DMS153 treated with DMSO at 0.1 percent for 48 hours (cell line): ENCODE measurements at regions not wholly inside any gene's neighbourhood (a gene's known extent, or its start where the extent isn't known, plus 50 kb on each side); places are given as distances from the start of the nearest gene placed in this dataset.
"Not testable (repeated sequence)": the region's sequence is repeated elsewhere in the genome, so short reads cannot be mapped to it uniquely, and the experiment has no call there.

Experiments
- DNase-seq: peaks from one replicate; lab custom pipeline; 2025; ENCODE audit not compliant: unreplicated experiment; lab: John Stamatoyannopoulos, UW

DNA sequence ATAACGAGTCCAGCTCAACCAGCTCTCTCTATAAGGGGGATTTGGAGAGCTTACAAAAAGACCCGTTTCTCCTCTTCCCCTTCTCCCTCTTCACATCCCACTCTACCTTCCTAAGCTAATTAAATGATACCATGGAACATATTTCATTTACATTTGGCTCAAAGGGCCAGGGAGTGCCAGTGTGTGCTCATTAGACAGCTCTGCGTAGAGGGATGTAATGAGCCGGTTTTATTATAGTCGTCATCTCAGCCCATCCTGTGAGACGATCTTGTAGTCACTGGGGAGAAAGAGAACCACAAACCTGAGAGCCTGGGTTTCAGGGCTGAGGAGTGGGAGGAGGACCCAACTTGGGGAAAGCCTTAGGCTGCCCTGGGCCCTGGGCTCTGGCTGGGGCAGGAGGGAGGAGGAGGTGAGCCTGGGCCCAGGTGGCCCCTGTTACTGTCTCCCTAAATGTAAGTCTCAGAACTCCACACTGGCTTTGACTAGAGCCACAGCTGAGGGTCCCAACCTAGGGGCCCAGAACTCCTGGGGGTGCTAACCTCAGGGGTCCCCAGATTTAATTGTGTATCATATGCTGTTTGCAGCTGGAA lies 354.6 kb downstream of the MATN1 start:
- no peak for DNase-seq

DNA sequence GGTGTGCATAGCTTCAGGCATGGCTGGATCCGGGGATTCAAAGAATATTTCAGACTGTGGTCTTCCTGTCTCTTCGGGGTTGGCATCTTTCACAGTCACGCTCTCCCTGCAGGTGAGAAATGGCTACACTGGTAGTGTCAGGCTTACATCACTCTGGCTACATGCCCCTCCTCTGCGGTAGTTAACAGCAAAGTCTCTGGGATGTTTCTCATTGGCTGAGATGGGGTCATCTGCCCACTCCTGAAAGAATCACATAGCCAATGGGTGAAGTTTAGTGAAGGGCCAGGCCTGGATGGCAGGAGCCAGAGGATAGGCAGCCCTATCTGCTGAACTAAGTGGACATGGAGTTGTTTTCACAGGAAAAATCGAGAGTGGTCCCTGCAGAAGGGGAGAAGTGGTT lies 356.5 kb downstream of the MATN1 start:
- DNase-seq = no peak

DNA sequence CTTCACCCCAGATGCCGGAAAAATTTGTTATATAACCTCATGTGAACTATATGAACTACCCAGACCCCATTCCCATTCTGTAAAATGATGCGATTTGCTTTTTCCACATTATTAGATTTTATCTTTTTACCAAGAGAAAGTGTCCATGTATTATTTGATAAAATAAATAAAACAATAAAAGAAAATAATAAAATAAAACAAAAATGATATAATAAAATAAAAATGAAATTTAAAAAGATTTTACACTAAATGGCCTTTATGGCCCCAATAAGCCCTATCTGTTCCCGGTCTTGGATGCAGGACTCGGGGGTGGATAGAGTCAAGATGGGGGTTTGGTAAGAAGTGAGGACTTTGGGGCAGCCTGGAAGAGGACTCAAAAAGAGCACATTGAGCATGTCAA lies 357.2 kb downstream of the MATN1 start:
- DNase-seq = no peak

DNA sequence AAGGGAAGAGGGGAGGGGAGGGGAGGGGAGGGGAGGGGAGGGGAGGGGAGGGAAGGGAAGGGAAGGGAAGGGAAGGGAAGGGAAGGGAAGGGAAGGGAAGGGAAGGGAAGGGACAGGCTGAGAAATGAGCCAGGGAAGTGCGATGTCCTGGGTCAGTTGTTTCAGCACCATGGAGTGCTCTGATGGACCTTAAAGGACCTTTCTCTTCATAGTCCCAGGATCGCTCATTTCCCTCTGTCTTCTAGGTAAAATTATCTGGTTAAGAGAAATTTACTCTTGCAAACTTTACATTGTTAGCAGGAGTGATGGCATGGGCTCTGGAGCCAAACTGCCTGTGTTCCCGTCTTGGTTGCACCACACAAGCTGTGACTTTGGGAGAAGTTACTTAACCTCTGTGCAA lies 357.8 kb downstream of the MATN1 start:
- no peak for DNase-seq

DNA sequence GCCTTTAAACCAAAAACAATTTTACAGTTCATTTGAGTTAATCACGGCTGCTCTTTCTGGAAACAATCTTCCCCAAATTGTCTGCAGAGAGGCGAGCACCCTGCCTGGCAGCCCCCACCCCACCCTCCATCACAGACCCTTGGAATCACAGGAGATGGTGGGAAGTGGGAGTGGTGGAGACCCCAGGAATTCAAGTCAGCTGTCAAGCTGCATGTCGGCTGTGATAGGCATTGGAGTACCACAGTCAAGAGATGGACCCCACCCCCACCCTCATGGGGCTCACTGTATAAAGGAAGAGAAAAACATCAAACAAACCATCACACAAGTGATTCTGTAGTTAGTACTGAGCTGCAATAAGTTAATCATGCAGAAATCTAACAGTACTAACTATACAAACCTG lies 360.4 kb downstream of the MATN1 start:
- no peak for DNase-seq

DNA sequence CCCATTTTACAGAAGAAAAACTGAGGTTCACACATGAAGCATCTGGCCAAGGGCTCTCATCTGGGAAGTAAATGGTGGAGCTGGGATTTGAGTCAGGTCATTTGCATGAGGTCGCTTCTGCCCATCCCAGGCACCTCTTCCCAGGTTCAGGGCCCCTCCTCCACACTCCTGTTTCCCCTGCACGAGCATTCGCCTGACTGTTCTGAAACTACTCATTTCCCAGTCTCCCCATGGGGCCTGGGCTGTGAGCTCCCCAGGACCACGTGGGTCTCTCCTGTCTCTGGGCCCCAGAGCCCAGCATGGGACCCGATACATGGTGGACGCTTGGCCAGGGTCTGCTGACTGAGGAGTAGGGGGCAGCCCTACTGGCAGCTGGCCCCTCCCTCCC lies 360.8 kb downstream of the MATN1 start:
- DNase-seq = no peak

DNA sequence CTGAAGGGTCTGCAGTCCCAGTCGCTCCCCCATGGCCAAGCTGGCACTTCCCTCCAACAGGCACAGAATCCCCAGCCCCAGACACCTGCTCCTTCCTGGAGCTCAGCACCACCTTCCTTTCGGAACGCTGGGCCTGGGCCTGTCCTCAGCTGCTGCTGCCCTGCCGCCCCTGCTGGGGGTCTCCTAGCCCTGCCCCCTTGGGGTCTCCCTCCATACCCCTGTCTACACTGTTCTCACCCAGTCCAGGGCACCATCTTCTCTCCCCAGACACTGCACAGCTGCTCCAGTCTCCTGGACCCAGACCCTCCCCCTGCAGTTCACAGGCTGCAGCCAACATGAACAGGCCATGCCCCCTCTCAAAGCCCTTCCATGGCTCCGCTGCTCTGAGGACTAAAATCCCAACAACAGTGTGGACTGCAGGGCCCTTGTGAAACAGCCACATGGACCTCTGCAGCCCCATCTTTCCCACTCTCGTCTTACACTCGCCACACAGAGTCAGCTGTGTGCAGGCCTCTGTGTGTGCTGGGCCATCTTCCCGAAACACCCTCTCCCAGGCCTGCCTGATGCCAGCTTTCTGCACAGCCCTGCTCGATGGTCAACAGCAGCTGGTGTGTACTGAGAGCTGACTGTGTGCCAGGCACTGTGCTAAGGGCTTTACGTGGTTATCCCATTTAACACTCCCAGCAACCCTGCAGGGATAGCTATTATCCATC lies 361.3 kb downstream of the MATN1 start:
- DNase-seq = not testable (repeated sequence)

DNA sequence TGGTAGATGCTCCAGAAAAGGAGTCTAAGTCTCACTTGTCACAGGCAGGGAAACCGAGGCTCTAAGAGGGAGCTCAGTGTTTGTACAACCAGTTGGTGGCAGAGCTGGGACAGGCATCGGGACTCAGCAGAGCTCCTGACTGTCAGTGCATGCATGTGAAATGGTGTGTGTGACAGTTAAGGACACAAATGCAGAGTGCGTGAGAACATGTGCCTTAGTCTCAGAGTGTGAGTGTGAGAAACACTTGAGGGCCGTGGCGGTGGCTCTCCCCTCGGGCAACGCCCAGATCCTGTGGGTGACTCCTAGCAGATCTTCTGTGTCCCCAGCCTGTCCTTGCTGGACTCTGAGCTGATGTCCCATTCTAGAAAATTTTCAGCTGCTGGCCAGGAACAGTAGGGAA lies 362.6 kb downstream of the MATN1 start:
- no peak for DNase-seq

DNA sequence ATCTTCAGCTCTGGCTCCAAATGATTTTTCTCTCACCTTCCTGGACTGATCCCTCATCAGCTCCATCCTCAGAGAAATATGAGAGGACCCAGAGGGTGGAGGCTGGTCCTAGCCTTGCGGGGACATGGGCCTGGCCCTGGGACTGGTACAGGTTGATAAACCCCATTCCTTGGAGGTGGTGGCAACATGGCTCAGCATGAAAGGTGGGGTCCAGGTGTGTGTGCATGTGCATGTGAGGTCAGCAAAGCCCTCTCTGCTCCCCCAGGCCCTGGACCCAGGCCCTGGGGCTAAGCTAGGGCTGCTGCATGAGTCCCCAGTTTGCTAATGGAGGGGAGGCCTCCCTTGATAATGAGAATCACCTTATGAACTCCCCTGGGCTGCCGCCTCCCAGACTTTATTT lies 363.1 kb downstream of the MATN1 start:
- DNase-seq = no peak

DNA sequence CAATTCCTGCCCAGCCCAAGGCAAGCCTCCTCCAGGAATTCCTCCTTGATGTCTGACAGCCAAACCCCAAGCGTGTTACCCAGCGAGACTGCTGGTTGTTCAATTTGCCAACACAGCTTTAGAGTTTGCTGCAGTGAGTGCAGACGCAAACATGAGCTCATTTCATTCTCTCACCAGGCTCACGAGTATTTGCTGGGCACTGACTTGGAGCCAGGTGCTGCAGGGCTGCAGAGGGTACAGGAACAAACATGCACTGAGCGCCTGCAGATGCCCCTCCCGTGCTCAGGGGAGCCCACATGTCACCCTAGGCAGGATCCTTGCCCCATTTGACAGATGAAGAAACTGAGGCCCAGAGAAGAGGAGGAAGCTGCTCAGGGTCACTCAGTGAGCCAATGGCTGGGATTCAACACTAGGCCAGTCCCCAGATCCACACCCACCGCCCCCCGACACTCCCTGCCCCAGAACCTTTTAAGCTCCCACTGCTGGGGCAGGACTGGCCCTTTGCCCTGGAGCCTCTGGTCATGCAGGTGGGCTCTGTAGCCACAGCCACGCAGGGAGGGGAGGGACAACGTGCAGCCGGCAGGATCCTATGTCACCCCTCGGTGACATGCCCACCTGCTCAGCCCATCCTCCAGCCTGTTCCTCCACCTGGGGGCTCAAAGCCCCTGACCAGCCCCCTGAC lies 363.7 kb downstream of the MATN1 start:
- DNase-seq = no peak

DNA sequence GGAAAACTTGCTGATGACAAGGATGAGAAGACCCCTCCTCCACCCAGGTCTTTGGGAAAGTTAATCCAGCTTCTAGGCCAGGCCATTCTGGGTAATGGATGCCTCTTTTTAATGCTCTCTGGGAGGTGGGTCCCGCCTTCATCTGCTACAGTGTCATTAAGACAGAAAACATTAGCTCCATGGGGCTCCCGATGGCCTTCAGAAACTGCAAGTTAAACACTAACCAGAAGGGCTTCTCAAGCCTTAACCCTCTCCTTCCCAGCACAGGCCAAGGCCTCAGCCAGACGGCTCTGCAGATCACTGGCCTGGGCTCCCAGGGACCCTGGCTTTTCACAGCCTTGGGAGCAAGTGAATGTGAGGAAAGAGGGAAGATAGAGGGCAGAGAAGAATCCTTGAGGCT lies 364.9 kb downstream of the MATN1 start:
- no peak for DNase-seq

DNA sequence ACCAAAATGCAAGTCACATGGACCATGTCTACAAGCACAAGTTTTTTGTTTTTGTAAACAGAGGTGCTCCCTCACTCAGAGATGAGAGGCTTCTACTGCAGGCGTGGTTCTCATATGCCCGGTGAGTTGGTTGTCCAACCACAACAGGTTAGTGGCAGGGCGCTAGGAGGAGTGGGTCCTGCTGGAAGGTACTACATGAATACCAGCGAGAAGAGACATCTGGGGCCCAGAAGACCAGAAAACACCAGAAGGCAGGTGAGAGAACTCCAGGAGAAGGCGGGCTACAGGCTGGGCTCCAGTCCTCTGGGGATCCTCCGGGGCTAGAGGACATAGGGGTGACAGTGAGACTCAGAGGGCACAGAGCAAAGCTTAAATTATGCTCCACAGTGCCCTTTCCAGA lies 366.5 kb downstream of the MATN1 start:
- no peak for DNase-seq

DNA sequence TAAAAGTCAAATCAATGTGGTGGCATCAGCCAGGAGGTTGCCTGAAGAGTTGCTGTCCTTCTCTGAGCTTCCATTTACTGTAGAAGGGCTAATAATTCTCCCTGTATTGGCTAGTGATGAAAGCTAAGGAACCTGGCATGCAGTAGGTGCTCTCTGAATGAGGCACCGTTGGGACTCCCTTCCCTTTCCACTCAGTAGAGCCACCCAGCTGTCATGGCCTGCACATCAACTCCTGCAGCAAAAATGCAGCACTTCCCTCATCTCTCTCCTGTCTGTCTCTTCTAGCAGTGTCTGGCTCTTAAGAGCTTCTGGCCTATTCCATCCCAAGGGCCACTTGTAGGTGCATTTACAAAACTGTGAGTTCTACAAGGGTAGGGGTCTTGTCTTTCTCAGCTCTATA lies 369.0 kb downstream of the MATN1 start:
- DNase-seq = no peak

DNA sequence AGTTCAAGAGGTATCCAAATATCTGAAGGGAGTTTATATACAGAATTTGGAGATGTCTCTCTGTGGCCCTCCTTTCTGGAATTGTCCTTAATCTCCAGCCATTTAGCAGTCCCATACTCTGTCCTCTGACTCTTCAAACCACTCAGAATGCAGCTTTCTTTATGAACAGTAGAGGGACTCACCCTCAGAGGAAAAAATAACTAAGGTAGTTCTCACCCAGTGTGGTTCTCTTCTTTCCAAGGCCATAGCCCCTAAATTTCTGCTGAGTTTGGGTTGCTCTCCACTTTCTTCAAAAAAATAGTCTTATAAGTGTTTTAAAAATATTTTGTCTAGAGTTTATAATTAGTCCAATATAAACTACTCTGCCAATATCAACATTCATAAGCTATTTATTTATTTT lies 369.7 kb downstream of the MATN1 start:
- no peak for DNase-seq

DNA sequence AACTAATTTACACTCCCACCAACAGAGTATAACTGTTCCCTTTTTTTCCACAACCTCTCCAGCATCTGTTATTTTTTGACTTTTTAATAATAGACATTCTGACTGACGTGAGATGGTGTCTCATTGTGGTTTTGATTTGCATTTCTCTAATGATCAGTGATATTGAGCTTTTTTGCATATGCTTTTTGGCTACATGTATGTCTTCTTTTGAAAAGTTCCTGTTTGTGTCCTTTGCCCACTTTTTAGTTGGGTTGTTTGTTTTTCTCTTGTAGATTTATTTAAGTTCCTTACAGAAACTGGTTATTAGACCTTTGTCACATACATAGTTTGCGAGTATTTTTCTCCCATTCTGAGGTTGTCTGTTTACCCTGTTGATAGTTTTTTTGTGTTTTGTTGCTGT lies 375.2 kb downstream of the MATN1 start:
- no peak for DNase-seq

DNA sequence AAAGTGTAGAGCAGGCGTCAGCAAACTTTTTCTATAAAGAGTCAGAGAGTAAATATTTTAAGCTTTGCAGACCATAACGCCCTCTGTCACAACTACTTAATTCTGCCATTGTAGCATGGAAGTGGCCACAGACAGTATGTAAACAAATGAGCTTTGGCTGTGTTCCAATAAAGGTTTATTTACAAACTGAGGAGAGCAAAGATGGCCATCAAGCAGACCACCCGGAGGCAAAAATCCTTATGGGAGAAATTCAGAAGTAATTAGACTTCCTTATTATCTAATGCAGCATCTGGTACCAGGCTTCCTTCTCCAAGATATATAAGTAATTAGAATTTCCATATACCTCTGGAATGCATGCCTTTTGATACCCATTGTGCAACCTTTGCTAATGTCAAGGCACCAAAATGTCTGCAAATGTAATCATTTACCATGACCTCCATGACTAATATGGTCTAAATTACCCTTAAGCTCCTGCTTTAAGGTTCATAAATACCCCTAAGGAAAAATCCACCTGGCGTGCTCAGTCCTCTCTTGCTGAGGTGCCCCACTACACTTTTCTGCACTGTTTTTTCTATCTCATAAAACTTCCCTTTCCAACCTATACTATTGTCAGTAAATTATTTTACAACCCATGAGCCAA lies 377.8 kb downstream of the MATN1 start:
- peak; percentile 39 for DNase-seq

DNA sequence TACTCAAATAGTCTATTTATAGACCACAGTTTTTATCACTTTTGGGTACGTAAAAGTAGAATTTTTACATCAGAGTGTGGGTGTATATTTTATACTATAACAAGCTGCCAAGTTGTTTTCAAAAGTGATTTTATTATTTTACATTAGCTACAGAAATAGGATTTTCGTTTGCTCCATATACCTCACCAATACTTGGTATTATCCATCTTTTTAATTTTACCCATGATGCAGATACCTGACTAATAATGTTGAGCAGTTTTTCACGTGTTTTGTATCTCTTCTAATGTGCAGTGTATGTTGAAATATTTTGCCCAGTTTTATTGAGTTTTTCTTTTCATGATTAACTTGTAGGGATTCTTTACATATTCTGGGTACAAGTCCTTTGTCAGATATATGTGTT lies 379.8 kb downstream of the MATN1 start:
- no peak for DNase-seq

DNA sequence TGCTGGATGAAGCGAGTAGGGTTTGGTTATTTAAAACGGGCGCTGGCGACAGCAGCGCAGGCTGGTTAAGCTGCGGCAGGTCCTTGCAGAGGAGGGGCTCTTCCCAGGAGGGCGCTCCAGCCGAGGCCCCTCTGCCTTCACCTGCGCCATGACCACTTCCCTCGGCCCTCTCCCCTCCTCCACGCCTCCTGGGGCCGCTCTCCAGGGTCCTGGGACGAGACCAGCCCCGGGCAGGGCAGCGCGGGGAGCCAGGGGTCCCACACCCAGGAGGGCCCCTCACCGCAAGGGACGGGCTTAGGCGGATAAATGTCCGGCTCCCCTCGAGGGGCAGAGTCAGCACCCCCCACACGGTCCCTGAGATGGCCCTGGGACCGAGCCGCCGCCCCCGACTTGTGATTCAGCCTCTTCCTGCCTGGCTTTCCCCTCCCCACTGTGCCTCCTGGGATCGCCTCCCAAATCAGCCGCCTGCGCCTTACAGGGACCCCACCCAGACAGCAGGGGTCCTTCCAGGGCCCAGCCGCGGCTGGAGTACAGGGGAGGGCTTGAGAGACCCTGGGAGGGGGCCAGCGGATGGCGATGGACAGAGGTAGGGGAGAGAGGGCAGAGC lies 380.7 kb downstream of the MATN1 start:
- DNase-seq = no peak

DNA sequence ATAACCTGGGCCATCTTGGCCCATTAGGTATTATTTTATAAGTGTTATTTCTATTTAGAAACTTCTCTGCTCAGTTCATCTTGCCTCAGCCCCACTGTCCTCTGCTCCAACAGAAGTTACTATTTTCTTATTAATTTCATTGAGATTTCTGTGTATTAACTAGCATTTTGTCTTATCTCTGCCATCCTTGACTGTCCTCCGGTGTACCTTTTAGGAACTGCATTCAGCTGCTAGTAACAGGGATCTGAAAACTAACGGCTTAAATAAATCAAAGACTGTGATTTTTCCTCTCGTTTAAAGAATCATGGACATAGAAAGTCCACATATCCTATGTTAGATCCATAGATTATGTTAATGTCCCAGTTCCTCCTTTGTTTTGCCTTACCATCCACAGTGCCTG lies 382.5 kb downstream of the MATN1 start:
- no peak for DNase-seq

DNA sequence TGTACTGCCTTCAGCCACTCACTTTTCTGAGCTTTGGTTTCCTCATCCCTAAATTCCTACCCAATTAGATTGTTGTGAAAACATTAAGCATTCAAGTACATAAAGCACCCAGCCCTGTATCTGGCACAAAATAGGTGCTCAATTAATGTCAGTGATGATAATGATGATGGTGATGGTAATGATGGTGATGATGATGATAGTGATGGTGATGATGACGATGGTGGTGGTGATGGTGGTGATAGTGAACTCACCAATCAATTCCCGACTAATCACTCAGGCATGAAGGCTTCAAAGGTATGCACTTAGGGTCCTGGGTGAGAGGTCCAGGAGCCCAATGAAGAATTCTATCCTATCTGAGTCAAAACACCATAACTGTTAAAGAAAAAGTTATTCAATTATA lies 383.5 kb downstream of the MATN1 start:
- DNase-seq = no peak

DNA sequence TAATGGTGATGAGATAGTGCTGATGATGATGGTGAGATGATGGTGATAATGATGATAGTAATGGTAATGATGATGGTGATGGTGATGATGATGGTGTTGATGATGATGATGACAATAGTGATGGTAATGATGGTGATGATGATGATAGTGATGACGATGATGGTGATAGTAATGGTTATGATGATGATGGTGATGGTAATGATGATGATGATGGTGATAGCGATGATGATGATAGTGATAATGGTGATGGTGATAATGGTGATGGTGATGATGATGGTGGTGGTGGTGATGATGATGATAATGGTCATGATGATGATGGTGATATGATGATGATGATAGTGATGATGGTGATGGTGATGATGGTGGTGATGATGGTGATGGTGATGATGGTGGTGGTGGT lies 384.6 kb downstream of the MATN1 start:
- DNase-seq = no peak

DNA sequence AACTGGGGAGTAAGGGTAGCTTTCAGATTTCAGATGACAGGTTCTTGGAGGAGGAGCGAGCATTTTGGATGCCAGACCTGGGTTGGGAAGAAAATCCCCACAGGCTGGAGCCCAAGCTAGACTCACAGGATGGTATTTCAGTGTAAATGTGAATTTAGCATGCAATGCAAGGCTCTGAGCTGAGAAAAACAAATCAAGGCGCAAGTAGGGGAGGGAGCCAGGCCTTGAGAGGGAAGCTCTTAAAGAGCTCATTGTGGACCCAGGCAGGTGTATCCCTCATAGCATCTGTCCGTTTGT lies 386.1 kb downstream of the MATN1 start:
- no peak for DNase-seq
